Panc1 (cell line): ENCODE measurements at regions not wholly inside any gene's neighbourhood (a gene's known extent, or its start where the extent isn't known, plus 50 kb on each side); places are given as distances from the start of the nearest gene placed in this dataset.

ENCODE experiments used
- TCF7L2 ChIP-seq: IDR thresholded peaks from 2 replicates; pipeline ENCODE4 v1.6.1; 2011; ENCODE audit warnings: mild to moderate bottlenecking, low read depth, low read length, inconsistent platforms
- TF ChIP-seq, protein P1 (sequence below): fragments of 450-650 bp; IDR thresholded peaks from 2 replicates; pipeline ENCODE4 v1.5.1; 2017; ENCODE audit warnings: mild to moderate bottlenecking

DNA sequence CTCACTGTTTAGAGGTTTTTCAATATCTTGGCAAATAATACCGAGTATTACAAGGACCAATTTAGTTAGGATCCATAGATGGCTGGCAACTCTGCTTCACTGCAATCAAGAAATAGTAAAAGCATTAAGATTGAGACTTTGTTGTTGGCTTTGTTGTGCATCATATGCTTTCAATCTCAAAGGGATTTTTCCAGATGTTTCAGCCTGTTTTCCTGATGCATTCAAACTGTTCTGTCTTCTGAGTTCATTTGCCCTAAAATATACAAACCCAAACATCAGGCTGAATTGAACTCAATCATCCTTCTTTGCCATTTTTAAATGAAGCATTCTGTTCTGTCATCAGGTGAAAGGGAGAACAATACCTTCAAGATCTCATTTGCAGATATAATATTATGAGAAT lies 248.7 kb downstream of the TTLL7 start:
- no peak for TF ChIP-seq TCF7L2
- TF ChIP-seq, protein P1, sequence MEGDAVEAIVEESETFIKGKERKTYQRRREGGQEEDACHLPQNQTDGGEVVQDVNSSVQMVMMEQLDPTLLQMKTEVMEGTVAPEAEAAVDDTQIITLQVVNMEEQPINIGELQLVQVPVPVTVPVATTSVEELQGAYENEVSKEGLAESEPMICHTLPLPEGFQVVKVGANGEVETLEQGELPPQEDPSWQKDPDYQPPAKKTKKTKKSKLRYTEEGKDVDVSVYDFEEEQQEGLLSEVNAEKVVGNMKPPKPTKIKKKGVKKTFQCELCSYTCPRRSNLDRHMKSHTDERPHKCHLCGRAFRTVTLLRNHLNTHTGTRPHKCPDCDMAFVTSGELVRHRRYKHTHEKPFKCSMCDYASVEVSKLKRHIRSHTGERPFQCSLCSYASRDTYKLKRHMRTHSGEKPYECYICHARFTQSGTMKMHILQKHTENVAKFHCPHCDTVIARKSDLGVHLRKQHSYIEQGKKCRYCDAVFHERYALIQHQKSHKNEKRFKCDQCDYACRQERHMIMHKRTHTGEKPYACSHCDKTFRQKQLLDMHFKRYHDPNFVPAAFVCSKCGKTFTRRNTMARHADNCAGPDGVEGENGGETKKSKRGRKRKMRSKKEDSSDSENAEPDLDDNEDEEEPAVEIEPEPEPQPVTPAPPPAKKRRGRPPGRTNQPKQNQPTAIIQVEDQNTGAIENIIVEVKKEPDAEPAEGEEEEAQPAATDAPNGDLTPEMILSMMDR: no peak
